OCI-LY7 (cell line): ENCODE measurements at regions not wholly inside any gene's neighbourhood (a gene's known extent, or its start where the extent isn't known, plus 50 kb on each side); places are given as distances from the start of the nearest gene placed in this dataset.

Experiments used
- BruUV-seq: library from RNA; stranded (reverse); fragments of 400-500 nt; replicated peaks from 2 replicates; lab custom pipeline; 2021; lab: Mats Ljungman, UMichigan
- CTCF ChIA-PET: fragments of 300-600 bp; sonication (Branson Sonifier 250); formaldehyde crosslinking; loops from one replicate; lab custom pipeline; 2022; ENCODE audit warnings: antibody characterized with exemption; ENCODE audit not compliant: unreplicated experiment; lab: Charles Lee
- POLR2A ChIA-PET: fragments of 300-600 bp; sonication (Branson Sonifier 250); formaldehyde crosslinking; loops from one replicate; lab custom pipeline; 2022; ENCODE audit warnings: antibody characterized with exemption; lab: Charles Lee
- DNase-seq: peaks from one replicate; pipeline ENCODE4 v3.0.0-alpha.2; 2015; ENCODE audit warnings: low spot score
- H2AFZ ChIP-seq: fragments of 200-600 bp; sonication (generic), shearing (Covaris generic); 2 replicates; pipeline ENCODE4 v1.6.1; 2014; ENCODE audit warnings: mild to moderate bottlenecking, antibody characterized with exemption, low read length, moderate library complexity
- H3K27ac ChIP-seq: fragments of 200-600 bp; sonication (generic); 2 replicates; pipeline ENCODE4 v1.5.1; 2014; ENCODE audit warnings: mixed run types, low read depth, mild to moderate bottlenecking, moderate library complexity, low read length, inconsistent platforms; ENCODE audit not compliant: poor library complexity, severe bottlenecking
- H3K36me3 ChIP-seq: fragments of 200-600 bp; sonication (generic); 2 replicates; pipeline ENCODE4 v1.6.1; 2014; ENCODE audit warnings: mild to moderate bottlenecking, antibody characterized with exemption, low read length, moderate library complexity, mixed read lengths; ENCODE audit not compliant: insufficient read depth
- H3K4me1 ChIP-seq: fragments of 200-600 bp; sonication (generic); 2 replicates; pipeline ENCODE4 v1.5.1; 2014; ENCODE audit warnings: mild to moderate bottlenecking, low read length; ENCODE audit not compliant: insufficient read depth, poor library complexity, severe bottlenecking
- H3K4me2 ChIP-seq: fragments of 200-600 bp; sonication (generic); 2 replicates; pipeline ENCODE4 v1.6.1; 2014; ENCODE audit warnings: mild to moderate bottlenecking, low read length
- H3K4me3 ChIP-seq: fragments of 200-600 bp; sonication (generic); 2 replicates; pipeline ENCODE4 v1.5.1; 2014; ENCODE audit warnings: mild to moderate bottlenecking, low read depth, low read length; ENCODE audit not compliant: poor library complexity, severe bottlenecking
- H3K79me2 ChIP-seq: fragments of 200-600 bp; sonication (generic); 2 replicates; pipeline ENCODE4 v1.6.1; 2016; ENCODE audit warnings: low read depth, mild to moderate bottlenecking, low read length, moderate library complexity, mixed read lengths; ENCODE audit not compliant: insufficient read depth
- H3K9me2 ChIP-seq: fragments of 200-600 bp; sonication (generic); 2 replicates; pipeline ENCODE4 v1.6.1; 2016; ENCODE audit warnings: mild to moderate bottlenecking, low read length, mixed read lengths; ENCODE audit not compliant: insufficient read depth
- H3K9me3 ChIP-seq: fragments of 200-600 bp; sonication (generic); 2 replicates; pipeline ENCODE4 v1.6.1; 2014; ENCODE audit warnings: mild to moderate bottlenecking, mixed run types, low read length, mixed read lengths
- H4K20me1 ChIP-seq: fragments of 200-600 bp; sonication (generic); 2 replicates; pipeline ENCODE4 v1.6.1; 2014; ENCODE audit warnings: mild to moderate bottlenecking, antibody characterized with exemption, low read length, moderate library complexity, mixed read lengths; ENCODE audit not compliant: insufficient read depth
- CTCF ChIP-seq: fragments of 200-600 bp; sonication (generic); conservative IDR thresholded peaks from 2 replicates; pipeline ENCODE4 v1.5.1; 2014; ENCODE audit warnings: mild to moderate bottlenecking, antibody characterized with exemption, low read length, moderate library complexity, mixed read lengths
- EZH2phosphoT487 ChIP-seq: fragments of 200-600 bp; sonication (generic); IDR thresholded peaks from 2 replicates; pipeline ENCODE4 v1.6.1; 2018; ENCODE audit warnings: low read depth, borderline replicate concordance, mild to moderate bottlenecking, mixed run types, antibody characterized with exemption, low read length, moderate library complexity, mixed read lengths
- intact Hi-C: fragments of 100-400 bp; cut with micrococcal nuclease; formaldehyde crosslinking; loops from one replicate; pipeline ENCODE4 v1.10.0; 2022; ENCODE audit not compliant: unreplicated experiment

GRCh38 chr17:79174193-79174765 lies 99.7 kb downstream of the ENGASE start:
- TF ChIP-seq EZH2phosphoT487: no peak
- no peak for TF ChIP-seq CTCF
- no peaks in the 10 kb centered on the region for H3K79me2 ChIP-seq
- H3K9me2 ChIP-seq: no peaks in the 10 kb centered on the region
- H4K20me1 ChIP-seq: no peaks in the 10 kb centered on the region
- no peaks in the 10 kb centered on the region for H3K9me3 ChIP-seq
- no peaks in the 10 kb centered on the region for H3K4me1 ChIP-seq
- intact Hi-C loops: no loop called here
- H3K4me2 ChIP-seq: no peak overlapping the region
- H3K4me3 ChIP-seq: no peak overlapping the region
- no peak for DNase-seq
- no peak overlapping the region for H2AFZ ChIP-seq
- H3K36me3 ChIP-seq: no peaks in the 10 kb centered on the region
- POLR2A ChIA-PET: interaction anchor here (0.7 kb wide), 1 partner anchor 254 kb away, joined by 4 read pairs; no protein-coding TSS in a partner anchor
- CTCF ChIA-PET: interaction anchor here (0.7 kb wide), 1 partner anchor 1663 kb away, joined by 8 read pairs; no protein-coding TSS in a partner anchor
- BruUV-seq: no TSS peak
- no peak overlapping the region for H3K27ac ChIP-seq

GRCh38 chr17:79171188-79171587 lies 96.6 kb downstream of the ENGASE start:
- TF ChIP-seq CTCF (no peak), EZH2phosphoT487 (no peak)
- H3K9me2 ChIP-seq: no peaks in the 10 kb centered on the region
- CTCF ChIA-PET: no interaction called here
- POLR2A ChIA-PET: no interaction called here
- no peaks in the 10 kb centered on the region for H4K20me1 ChIP-seq
- H2AFZ ChIP-seq: no peak overlapping the region
- H3K9me3 ChIP-seq: no peaks in the 10 kb centered on the region
- no peaks in the 10 kb centered on the region for H3K36me3 ChIP-seq
- no peak for DNase-seq
- no peak overlapping the region for H3K4me3 ChIP-seq
- intact Hi-C loops: no loop called here
- no peaks in the 10 kb centered on the region for H3K79me2 ChIP-seq
- no peak overlapping the region for H3K4me2 ChIP-seq
- no peak overlapping the region for H3K27ac ChIP-seq
- no TSS peak for BruUV-seq
- H3K4me1 ChIP-seq: no peaks in the 10 kb centered on the region

- BruUV-seq: no TSS peak
Measured at GRCh38 chr17:79169861-79170260, 95.2 kb downstream of the ENGASE start.

More at GRCh38 chr17:79169861-79170260, 95.2 kb downstream of the ENGASE start:
- ChIA-PET POLR2A (no interaction called here), CTCF (no interaction called here)
- no peak overlapping the region for H3K27ac ChIP-seq
- no peak overlapping the region for H3K4me2 ChIP-seq
- H3K9me3 ChIP-seq: no peaks in the 10 kb centered on the region
- no peaks in the 10 kb centered on the region for H3K9me2 ChIP-seq
- no peaks in the 10 kb centered on the region for H4K20me1 ChIP-seq
- H3K79me2 ChIP-seq: no peaks in the 10 kb centered on the region
- H2AFZ ChIP-seq: no peak overlapping the region
- DNase-seq: no peak
- H3K36me3 ChIP-seq: no peaks in the 10 kb centered on the region
- TF ChIP-seq CTCF: no peak
- TF ChIP-seq EZH2phosphoT487: no peak
- intact Hi-C loops: no loop called here
- no peak overlapping the region for H3K4me3 ChIP-seq
- H3K4me1 ChIP-seq: no peaks in the 10 kb centered on the region
